Superior temporal gyrus (tissue), 1 donor: ENCODE measurements at regions not wholly inside any gene's neighbourhood (a gene's known extent, or its start where the extent isn't known, plus 50 kb on each side); places are given as distances from the start of the nearest gene placed in this dataset.
"Not testable (repeated sequence)": the region's sequence is repeated elsewhere in the genome, so short reads cannot be mapped to it uniquely, and the experiment has no call there.

Experiments
- DNase-seq: peaks from one replicate; pipeline ENCODE4 v3.0.0-alpha.2; 2016; ENCODE audit errors: extremely low spot score

DNA sequence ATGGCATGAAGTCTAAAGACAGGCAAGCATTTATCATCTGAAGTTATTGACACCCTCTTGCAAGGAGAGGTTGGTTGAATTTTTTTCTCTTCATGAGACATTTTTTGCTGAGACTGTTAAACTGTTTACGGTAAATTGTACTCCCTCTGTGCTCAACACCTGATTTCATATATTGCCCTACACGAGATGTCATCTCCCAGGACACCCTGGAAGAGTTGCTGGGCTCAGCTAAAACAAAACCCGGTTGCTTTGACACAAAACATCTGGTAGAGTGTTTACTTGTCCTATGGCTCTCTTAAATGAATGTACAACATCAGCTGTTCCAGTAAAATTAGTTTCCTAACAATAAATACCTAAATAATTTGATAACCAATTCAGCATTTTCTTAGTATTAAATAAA is 533.8 kb downstream of the SOCS6 start:
- DNase-seq: no peak

DNA sequence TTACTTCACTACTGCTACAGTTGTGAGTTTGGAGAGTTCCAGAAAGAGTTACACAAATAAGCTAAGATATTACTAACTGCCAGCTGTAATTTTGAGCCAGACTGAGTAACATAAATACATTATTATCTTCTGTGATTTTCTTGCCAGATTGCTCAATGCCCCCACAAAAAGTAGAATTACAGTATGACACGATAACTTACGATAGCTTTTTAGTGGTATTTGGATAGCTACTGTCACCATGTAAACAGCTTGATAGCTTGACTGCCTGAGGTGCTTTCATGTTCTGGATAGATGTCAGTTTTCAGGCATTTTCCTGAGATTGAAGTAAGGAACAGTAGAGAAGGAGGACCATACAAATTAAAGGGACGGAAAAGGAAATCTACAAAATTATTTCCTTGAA is 533.3 kb downstream of the SOCS6 start:
- DNase-seq: no peak

DNA sequence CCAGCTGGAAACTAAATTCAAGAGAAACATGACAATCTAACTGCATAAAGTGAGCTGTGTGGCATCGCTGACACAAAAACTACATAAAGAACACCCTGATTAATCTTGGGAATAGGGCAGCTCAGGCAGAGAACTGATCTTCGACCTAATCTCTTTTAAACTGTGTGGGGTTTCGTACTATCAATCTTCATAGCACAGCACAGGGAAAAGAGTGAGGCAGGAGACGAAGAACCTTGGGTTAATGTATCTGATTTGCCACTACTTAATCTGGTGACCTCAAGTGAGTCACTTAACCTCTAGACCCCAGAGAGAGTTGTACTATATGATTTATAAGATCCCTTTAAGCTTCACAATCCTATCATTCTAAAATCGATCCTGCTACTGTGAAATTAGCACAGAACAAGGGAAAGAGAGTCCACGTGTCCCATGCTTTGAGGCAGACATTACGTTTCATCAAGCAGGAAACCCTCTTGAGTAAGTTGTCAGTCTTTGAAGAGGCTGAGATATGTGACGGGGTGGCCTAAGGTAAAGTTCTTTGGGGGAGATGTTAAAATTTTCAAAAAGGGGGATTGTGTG is 519.7 kb downstream of the SOCS6 start:
- DNase-seq: no peak

DNA sequence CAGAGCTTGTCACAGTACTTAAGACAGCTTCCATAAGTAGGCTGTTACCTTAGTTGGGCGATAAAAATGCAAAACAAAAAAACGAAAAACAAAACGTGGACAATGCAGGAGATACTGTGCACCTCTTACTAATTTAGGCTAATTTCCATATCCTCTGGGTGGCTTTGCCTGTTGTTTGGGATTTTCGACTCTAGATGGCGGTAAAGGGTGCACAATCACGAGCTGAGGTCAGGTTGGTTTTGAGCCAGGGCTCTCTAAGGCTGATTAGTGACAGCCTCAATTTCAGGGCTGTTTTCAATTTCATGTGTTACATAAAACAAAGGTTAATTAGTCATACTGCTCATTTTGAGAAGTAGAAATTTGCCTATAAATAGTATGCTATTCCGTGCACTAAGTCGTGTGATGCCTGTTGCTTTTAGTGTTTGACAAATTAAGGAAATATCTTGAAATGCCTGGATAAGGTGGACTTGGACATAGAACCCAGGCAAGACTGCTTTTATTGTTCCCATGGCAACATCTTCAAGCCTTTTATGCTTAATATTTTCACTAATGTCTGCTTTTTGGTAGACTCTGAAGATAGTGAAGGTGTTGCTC is 493.1 kb downstream of the SOCS6 start:
- peak; percentile 83 for DNase-seq

DNA sequence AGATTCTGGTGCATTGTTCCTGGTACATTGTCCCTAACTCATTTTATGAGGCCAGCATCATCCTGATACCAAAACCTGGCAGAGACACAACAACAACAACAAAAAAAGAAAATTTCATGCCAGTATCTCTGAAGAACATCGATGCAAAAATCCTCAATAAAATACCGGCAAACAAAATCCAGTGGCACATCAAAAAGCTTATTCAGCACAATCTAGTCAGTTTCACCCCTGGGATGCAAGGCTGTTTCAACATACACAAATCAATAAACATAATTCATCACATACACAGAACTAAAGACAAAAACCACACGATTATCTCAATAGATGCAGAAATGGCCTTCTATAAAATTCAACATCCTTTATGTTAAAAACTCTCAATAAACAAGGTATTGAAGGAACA is 477.4 kb downstream of the SOCS6 start:
- DNase-seq: not testable (repeated sequence)

DNA sequence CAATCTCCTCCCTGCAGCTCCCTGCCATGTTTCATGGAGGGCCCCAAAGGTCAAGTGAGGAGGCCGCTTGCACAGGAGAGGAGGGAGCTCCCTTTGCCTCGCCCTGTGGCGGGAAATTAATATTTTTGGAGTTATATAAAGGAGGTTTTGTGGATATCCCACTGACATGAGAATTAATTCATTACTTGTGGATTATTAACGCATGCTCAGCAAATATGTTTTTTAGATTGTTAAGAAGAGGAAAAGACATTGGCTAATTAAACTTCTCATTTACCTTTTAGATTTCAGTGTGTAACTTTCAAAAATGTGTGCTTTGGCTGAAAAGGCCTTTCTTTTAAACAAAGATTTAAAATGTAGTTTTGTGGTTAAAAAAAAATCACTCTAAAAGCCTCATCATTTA is 474.0 kb downstream of the SOCS6 start:
- DNase-seq: no peak

DNA sequence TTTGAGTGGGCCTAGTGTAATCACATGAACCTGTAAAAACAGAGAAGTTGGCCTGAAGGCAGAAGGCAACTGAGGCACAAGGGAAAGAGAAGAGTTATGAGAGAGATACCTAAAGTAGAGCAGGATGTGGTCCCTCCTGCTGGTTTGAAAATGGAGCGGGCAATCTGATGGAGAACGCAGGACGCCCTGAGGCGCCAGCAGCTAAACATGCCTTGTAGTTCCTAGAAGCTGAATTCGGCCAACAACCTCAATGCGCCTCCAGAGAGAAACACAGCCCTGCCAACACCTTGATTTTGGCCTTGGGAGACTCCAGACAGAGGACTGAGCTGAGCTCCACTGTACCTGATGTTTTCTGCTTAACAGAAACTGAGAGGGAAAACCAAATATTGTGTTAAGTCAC is 469.9 kb downstream of the SOCS6 start:
- DNase-seq: no peak

DNA sequence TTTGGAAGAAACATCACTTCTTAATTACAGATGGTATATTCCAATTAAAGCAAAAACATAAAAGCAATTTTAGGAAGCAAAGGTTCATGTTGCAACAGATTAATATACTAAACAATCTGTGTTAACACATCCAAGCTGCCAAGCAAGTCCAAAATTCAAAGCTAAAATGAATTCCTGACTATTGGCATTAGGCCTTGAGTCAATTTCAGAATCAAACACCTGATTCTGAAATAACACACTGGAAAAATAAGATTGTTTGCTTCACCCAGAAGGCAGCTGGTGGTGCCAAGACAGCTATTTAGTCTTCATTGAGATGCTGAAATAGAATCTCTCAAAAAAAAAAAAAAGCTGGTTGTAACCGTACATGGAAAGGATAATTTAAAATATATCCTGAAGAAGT is 465.6 kb downstream of the SOCS6 start:
- DNase-seq: no peak

DNA sequence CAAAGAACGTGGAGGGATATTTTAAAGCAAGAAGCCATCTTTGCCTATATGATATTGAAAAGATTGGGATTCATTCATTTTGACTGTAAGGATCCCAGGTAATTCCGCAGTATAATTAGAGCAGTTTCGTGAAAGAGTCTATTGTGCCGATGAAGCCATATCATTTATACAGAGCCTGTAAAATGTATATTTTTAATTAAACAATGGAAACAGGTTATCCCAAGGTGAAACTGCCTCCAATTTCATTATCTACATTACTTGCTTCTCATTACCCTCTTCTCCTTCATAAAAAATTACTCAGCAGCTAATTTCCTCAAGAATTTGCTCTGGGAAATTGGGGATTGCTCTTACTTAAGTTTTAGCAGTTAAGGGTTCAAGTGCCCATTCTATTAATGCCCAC is 444.1 kb downstream of the SOCS6 start:
- DNase-seq: no peak

DNA sequence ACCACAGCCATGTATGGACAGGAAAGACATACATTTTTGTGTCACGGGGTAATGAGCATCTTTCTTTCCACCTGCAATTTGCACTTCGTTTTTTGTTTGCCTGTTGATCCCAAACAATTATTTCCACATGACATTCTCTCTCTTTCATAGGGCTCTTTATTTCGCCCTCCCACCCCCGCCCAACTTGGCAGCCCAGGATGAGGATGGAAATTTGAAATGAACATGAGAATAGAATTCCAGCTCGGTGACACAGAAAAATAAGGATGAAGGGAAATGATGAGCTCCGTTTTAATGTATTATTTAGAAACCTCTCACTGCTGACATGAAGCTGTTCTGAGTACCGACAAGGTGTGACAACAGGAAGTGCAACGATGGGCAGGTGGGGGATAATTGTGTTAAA is 443.3 kb downstream of the SOCS6 start:
- no peak for DNase-seq

DNA sequence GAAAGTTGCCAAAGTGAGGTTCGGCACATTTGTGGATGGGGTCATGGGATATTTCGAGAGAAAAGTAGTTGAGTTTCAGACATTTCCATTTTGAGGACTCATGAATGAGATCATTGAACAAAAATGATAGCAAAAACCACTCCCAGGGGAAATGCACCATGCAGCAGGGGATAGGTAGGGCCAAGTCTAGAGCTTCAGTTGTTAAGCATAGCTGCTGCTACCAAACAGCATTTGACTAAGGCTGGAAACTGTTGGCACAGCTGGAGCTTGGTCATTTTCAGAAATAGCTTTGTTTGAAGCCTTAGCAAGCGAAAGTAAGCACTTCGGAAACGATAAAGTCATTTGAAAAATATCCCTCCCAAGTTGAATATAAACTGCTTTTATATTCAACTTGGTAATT is 431.8 kb downstream of the SOCS6 start:
- no peak for DNase-seq

DNA sequence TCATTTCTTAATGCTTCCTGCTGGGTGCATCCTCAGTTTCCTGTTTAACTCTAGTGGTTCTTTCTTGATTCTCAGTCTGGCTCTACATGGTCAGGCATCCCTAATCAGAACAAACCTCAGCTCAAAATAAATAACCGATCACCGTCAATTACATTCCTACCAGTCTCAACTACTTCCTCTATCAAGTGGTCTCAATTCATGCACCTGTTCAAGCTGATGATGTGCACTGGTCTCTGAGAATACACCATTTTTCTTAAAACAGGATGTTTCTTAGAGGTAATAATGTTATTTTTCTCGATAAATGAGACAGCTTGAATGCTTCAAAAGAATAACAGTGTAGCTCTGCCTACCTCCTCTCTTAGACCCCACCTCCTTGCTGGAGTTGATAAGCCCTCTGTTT is 420.9 kb downstream of the SOCS6 start:
- DNase-seq: no peak

DNA sequence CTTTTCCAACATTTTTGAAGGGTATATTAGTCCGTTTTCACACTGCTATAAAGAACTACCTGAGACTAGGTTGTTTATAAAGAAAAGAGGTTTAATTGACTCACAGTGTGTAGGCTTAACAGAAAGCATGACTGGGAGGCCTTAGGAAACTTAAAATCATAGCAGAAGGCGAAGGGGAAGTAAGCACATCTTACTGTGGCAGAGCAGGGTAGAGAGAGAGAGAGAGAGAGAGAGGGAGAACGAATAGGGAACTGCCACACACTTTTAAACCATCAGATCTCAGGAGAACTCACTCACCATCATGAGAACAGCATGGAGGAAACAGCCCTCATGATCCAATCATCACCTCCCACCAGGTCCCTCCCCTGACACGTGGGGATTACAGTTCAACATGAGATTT is 420.3 kb downstream of the SOCS6 start:
- no peak for DNase-seq

DNA sequence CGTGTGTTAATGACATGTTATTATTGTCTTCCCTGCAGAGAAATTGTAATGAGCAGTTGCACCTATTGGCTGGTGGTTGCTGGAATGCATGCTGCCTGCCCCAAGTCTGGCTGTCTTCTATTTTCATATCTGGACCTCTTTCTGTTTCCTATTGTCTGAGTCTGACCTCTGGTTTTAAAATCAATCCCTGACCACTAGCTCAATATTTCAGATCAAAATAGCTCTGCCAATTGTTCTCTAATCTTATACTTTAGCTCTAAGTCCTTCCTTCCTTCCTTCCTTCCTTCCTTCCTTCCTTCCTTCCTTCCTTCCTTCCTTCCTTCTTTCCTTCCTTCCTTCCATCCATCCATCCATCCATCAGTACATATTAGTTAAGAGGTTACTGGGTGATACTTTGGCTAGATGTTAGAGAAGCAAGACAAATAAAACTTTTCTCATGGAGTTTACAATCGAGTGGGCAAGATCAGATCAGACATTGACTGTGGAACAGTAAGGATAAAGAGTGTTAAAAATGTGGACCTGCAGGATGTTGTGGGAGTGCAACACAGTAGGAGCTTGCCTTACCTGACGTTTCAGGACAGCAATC is 417.1 kb downstream of the SOCS6 start:
- DNase-seq: no peak

DNA sequence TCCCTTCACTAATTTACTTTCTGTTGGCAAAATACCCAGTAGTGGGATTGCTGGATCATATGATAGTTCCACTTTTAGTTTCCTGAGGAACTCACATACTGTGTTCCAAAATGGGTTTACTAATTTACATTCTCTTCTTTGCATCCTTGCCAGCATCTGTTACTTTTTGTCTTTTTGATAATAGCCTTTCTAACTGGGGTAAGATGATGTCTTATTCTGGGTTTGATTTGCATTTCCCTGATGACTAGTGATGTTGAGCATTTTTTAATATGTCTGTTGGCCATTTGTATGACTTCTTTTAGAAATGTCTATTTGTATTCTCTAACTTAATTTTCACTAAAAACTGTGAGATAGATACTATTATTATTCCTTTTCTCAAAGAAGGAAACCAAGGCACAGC is 411.7 kb downstream of the SOCS6 start:
- DNase-seq: no peak

DNA sequence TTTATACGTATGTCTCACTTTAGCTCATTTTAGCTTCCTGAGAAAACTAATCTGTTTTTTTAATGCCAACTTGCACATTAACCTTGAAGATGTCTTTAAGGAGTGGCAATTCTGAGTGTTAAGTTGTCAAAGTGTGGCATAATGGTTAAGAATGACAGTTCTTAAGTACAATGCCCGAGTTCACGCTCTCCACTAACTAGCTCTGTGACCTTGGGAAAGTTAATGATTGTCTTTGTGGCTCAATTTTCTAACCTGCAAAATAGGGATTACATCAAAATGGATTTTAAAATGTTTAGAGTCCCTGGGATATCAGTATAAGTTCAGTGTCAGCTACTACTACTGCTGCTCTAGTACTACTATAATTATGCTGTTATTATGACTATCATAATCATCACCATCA is 409.7 kb downstream of the SOCS6 start:
- DNase-seq: no peak

DNA sequence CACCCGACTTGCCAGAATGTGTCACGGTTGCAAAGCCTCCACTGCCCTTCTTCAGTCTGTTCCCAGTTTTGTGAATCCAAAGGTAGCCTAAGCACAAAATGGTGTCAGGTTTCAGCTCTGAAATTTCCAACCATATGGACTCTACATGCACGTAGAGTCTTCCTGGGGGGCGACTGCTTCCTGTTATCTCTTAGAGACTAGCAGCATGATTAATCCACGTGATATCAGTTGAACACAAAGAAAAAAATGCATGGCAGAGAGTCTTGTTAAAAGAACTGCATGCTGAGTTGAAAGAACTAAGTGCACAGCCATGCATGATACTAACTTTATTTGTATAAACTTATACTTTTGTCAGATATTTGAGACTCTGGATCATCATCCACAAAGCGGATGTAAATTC is 404.4 kb downstream of the SOCS6 start:
- DNase-seq: no peak

DNA sequence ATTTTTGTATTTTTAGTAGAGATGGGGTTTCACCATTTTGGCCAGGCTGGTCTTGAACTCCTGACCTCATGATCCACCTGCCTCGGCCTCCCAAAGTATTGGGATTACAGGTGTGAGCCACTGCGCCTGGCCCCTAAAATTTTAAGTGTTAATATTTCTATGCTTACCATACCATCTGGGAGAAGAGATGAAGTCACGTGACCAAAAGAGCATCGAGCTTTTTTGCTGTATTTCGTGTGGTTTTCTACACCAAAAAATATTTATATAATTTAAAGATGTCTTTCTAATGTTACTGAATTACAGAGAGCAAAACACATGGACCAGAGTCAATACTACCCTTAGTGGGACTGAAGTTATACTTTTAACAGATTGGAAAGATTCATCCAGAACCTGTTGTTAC is 400.9 kb downstream of the SOCS6 start:
- not testable (repeated sequence) for DNase-seq

DNA sequence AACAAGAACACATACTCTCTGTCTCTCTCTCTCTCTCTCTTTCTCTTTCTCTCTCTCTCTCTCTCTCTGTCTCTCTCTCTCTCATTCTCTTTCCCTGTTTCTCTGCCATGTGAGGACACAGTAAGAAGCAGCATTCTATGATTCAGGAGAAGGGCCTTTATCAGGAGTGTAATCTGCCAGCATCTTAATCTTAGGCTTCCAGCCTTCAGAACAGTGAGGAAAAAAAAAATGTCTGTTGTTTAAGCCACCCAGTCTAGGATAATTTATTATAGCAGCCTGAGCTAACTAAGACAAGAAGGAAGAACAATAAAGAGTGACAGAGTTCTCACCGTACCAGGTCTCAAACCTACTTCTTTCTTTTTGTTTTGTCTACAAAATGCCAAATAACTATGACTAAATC is 399.4 kb downstream of the SOCS6 start:
- no peak for DNase-seq

DNA sequence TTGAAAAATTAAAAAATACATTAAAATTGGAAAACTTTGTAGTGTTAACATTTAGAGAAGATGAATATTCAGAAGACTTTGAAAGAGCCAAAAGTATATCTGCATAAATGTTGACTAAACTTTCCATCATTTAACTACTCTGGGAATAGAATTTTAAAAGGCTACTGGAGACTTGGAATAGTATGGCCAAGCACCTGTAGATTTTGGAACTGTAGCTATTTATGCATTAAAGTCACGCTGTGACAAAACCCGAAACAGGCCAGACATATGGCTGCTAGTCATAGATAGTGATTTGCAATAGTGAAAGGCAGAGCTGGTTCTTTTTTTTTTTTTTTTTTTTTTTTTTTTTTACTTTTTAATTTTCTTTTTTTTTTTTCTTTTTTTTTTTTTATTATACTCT is 396.0 kb downstream of the SOCS6 start:
- no peak for DNase-seq

DNA sequence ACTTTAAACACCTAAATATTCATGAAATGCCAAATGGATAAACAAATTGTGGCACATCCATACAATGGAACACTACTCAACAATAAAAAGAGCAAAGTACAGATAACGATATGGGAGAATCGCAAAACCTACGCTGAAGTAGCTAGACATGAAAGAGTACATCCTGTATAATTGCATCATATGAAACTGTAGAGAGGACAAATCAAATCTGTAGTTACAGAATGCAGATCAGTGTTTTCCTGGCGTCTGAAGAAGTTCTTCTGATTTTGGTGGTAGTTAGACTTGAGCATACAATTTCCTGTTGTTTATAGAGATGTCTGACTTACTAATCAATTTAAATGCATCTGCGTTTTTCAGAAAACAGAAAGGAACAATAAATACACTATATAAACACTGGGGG is 394.4 kb downstream of the SOCS6 start:
- no peak for DNase-seq

DNA sequence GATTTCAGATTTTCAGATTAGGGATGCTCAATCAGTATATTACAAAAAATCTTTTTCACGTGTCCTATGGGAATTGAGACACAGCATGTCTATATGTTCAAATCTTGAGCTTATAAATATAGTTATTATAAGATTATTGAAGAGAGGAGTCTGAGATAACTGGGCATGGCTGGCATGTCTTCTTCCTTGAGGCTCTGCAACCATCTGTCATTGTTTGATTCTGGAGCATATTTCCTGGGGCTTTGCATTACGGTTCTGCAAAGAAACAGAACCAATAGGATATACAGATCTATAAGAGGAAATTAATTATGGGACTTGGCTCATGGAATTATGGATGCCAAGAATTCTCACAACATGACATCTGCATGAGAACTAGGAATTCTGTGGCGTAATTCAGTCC is 386.1 kb downstream of the SOCS6 start:
- no peak for DNase-seq

DNA sequence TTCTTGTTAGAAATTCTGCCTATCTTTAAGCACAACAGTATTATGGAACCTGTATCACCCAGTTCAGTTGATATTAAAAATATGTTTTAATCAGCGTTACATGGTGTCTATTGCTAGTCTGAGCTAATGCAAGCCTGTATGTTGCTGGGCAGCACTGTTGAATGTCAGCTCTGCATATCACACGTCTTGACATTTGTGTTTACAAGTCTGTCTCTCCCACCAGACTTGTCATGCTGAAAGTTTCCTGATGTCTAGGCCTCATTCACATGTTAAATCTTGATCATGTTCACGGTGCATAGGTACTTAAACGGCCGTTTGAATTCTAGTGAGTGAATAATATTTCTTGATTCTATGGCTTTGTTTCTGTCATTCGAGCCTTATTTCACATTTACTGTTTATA is 385.0 kb downstream of the SOCS6 start:
- DNase-seq: no peak

DNA sequence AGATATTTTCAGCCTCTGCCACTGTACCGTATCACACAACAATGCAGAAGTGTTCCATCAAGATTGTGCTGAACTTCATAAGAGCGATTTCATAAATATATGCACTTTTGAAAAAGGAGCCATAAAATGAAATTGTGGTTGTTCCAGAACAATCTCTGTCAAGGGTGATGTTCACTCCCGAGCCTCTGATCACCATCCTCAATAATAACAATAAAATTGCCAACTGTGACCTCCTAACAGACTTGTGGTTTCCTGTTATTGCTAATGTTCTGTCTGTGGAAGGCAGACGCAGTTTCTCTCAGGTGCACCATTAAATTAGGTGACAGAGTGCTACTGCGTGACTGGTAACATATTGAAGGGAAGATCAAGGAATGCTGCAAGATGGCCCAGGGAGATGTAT is 383.7 kb downstream of the SOCS6 start:
- DNase-seq: no peak
